Skin epidermis (tissue), 12 donors: ENCODE measurements at regions not wholly inside any gene's neighbourhood (a gene's known extent, or its start where the extent isn't known, plus 50 kb on each side); places are given as distances from the start of the nearest gene placed in this dataset.

Experiments used
- H3K27ac ChIP-seq, 21 experiments: fragments of 200-600 bp; sonication (generic) in 11 of 21; one replicate each; pipeline ENCODE4 v1.5.0; 2020; ENCODE audit warnings: mild to moderate bottlenecking in 3 of 21, inconsistent platforms in 2 of 21, moderate library complexity in 2 of 21
- H3K4me3 ChIP-seq, 7 experiments: fragments of 200-600 bp; sonication (generic) in 2 of 7; one replicate each; pipeline ENCODE4 v1.5.0; 2020; ENCODE audit warnings: inconsistent platforms in 2 of 7, mild to moderate bottlenecking in 2 of 7, moderate library complexity in 1 of 7

DNA sequence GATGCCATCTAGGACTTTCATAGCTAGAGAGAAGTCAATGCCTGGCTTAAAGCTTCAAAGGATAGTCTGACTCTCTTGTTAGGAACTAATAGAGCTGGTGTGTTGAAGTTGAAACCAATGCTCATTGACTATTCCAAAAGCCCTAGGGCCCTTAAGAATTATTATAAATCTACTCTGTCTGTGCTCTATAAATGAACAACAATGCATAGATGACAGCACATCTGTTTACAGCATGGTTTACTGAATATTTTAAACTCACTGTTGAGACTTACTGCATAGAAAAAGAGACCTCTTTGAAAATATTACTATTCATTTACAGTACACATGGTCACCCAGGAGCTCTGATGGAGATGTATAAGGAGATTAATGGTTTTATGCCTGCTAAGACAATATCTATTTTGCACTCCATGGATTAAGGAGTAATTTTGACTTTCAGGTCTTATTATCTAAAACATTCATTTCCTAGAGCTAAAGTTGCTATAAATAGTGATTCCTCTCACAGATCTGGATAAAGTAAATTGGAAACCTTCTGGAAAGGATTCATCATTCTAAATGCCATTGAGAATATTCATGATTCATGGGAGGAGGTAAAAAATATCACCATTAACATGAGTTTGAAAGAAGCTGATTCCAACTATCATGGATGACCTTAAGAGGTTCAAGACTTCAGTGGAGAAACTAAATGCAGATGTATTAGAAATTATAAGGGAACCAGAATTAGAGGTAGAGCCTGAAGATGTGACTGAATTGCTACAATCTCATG, 763.5 kb upstream of the MAP3K7 start:
- Histone ChIP-seq H3K27ac (no peak overlapping the region), H3K4me3 (no peak overlapping the region)

DNA sequence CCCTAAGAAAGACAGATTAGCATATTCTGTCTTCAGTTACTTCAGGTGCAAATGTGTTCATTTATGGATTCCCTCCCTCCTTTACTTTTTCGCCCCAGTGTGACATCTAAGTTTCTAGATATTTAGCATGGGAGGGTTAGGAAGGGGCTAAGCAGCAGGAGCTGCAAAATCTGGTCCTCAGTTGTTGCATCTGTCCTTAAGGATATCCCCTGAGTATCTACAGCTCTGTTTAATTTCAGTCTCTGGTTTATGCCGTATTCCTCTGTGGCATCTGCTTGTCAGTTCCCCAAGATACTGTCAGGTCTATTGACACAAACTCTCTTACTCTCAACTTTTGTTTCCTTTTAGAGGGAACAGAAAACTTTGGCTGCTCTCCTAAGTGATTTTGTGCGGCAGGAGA, 754.6 kb upstream of the MAP3K7 start:
- Histone ChIP-seq H3K27ac (no peak overlapping the region), H3K4me3 (no peak overlapping the region)

DNA sequence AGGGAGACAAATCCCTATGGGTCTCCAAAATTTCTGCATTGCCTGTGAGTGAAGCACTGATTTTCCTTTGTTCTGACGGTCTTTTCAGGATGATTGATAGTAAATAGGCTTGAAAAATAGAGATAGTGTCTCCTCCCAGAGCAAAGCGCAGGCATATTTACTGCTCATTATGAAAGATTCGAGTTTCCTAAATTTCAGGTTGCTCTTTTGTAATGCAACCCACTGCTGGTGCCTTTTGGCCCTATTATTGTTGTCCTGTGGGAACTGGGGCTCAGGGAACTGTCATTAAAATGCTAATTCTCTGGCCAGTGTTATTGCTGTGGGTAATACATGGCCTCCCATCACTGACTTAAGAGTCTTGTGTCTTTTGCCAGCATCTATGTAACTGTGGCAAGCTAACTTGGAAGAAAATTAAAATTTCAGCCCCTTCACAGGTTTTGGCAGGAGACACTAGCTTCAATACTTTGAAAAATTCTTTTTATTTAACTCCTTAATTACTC, 754.1 kb upstream of the MAP3K7 start:
- no peak overlapping the region for H3K27ac ChIP-seq
- no peak overlapping the region for H3K4me3 ChIP-seq

DNA sequence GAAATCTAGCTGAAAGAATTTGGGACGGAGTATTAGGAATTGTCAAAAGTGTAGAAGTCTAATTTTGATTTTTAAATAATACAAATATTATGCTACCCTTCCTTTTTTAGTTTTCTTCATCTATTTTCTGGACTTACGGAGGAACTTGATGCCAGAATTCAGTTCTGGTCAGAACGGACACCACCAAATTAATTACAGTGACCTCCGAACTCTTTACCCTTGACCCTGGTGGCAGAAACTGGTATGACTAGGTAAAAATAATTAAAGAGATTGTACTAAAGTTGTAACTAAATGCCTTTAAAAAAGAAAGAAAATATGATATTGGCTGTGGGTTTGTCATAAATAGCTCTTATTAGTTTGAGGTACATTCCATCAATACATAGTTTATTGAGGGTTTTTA, 751.1 kb upstream of the MAP3K7 start:
- H3K4me3 ChIP-seq = no peak overlapping the region
- no peak overlapping the region for H3K27ac ChIP-seq

DNA sequence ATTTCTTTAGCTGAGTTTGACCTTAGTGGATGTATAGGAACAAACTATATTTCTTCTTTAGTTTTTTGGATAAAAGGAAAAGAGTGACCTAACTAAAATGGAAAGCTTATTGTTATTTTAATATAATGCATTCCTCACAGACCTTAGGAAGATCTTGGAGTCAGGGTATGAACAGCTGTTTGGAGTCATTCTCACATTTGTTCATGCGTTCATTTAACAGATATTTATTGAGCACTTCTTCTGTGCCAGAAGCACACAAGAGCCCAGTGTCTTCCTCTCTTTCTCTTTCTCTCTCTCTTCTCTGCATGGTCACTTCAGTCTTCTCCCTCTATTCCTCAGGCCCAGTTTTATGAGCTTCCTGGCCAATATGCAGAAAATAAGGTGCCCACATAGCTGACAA, 744.0 kb upstream of the MAP3K7 start:
- Histone ChIP-seq H3K27ac (no peak overlapping the region), H3K4me3 (no peak overlapping the region)

DNA sequence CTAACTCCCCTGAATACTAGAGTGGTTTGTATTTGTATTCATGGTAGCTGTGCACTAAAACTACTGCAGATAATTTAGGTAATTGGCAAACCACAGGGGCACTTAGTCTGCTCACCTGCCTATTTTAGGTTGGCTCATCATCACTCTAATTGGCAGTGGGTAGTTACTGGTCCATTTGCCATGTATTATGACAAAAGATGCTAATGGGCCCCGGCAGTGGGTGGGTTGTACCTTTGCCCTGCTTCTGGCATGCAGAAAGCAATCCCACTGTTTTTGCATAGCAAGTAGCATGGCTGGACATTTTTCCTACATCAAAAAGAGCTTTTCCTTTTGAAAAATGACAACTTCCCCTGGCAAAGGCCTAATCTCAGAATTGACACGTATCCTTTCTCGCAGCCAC, 741.4 kb upstream of the MAP3K7 start:
- Histone ChIP-seq H3K27ac (no peak overlapping the region), H3K4me3 (no peak overlapping the region)

DNA sequence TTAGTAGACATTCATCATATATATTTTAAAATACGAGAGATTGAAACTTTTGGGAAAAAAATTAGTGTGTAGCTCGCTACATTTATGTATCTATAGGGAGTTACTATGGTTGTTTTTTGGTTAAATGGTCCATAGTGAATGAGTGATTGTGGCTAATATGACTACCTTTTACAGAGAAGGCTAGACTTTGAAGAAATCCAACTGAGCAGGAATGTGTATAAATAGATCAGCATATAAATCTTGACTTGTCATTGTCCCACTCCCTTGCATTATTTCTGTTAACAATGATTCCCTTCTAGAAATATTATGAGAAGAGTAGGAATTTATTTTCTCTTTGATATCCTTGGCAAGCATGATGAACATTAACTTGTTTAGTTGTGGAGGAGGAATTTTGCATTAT, 737.8 kb upstream of the MAP3K7 start:
- Histone ChIP-seq H3K27ac (no peak overlapping the region), H3K4me3 (no peak overlapping the region)

DNA sequence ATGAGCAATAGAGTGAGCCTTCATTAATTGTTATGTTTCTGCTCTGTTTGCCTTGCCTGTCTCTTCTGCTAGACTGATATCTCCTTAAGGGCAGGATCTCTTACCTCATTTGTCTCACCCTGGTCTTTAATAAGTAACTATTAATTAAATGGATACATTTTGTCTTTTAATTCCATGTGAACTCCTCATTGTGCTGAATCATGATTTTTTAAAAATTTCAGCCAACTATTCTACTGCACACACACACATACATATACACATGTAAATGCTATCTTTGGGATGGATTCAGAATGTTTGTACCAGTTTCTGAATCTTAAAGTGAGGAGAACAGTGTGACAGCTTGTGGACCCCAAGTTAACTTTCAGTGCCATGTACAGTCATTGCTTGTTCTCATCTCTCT, 731.1 kb upstream of the MAP3K7 start:
- Histone ChIP-seq H3K4me3 (no peak overlapping the region), H3K27ac (no peak overlapping the region)

DNA sequence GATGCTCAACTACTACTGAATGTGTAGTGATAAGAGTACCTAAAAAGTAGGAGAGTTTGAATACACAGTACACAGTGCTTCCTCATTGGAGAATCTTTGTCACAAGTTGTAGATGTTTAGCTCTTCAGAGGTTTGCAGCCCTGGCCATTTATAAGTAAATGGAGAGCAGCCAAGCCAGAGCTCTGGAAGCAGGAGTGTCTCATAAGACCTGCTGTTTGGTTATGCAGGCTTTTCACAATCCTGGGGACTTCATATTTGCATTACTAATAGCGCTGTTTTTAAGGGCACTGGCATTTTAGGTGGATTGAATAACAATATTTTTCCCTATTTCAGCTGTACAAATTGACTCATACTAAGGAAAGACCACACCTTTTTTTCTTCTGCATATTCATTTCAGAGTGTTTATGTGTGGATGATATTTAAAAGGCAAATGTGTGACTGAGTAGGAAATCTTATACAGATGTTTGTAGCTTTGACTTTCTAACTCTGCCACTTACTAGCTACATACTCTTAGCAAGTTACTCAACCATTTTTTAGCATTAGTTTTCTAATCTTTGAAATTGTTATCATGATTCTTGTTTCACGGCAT, 730.5 kb upstream of the MAP3K7 start:
- Histone ChIP-seq H3K27ac (no peak overlapping the region), H3K4me3 (no peak overlapping the region)

DNA sequence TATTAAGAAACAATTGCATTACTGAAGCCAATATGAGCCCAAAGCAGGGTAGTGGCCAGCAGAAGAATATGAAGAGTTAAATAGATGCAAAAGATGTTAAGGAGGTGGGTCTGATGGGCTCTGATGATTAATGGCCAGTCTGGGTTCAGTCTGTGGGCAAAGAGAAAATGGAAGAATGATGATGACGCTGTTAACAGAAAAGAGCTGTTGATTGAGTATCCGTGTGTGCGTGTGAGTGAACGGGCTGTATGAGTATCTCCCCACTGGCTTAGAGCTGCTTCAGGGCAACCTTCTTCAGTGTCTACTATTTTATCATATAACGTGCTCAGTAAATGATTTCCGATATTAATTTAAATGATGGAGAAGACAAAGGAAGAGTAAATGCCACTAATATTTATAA, 723.3 kb upstream of the MAP3K7 start:
- Histone ChIP-seq H3K4me3 (no peak overlapping the region), H3K27ac (no peak overlapping the region)

DNA sequence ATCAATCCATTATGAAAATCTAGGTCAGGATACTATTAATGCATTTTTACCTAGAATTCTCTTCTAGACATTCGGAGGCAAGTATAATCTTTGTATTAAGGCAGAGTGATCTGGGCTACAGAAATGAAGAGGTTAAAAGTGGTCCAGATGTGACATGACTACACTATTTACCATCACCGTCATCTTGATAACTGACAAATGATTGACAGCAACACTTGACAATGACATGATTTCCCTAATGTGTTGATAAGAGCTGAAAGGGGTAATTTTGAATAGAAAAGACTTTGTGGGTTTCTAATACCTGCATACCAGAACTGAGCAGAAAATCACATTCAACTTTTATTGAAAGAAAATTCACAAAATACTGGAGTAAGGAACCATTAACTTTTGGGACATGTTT, 718.9 kb upstream of the MAP3K7 start:
- Histone ChIP-seq H3K27ac (no peak overlapping the region), H3K4me3 (no peak overlapping the region)

DNA sequence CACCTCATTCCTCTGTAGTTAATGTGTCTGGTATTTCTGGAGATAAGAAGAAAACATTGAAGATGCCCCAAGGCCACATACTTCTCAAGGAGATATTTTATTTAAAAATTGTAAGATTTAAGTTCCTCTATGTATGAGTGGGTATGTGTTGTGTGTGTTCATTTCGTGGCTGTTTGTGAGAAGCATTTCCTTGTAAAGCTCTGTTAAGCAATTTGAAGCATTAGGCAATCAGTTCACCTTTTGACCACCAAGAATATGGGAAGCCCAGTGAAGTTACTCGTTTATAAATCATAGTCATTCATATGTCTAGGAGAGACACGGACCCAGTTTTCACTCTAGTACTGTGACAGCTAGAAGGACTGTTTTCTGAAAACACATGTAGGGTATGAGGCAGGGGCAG, 717.6 kb upstream of the MAP3K7 start:
- Histone ChIP-seq H3K27ac (no peak overlapping the region), H3K4me3 (no peak overlapping the region)

DNA sequence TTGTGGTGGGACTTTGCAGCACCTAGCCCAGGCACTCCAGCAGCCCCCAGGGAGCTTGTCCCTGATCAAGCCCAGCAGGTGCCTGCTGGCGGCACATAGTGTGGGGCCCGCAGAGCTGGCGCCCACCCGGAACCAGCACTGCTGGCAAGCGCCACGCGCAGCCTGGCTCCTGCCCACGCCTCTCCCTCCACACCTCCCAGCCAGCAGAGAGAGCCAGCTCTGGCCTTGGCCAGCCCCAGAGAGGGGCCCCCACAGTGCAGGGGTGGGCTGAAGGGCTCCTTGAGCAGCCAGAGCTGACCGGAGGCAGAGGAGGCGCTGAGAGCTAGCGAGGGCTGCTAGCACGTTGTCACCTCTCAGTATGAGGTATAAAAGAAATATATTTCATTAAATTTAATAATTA, 716.5 kb upstream of the MAP3K7 start:
- H3K27ac ChIP-seq = no peak overlapping the region
- H3K4me3 ChIP-seq = no peak overlapping the region

DNA sequence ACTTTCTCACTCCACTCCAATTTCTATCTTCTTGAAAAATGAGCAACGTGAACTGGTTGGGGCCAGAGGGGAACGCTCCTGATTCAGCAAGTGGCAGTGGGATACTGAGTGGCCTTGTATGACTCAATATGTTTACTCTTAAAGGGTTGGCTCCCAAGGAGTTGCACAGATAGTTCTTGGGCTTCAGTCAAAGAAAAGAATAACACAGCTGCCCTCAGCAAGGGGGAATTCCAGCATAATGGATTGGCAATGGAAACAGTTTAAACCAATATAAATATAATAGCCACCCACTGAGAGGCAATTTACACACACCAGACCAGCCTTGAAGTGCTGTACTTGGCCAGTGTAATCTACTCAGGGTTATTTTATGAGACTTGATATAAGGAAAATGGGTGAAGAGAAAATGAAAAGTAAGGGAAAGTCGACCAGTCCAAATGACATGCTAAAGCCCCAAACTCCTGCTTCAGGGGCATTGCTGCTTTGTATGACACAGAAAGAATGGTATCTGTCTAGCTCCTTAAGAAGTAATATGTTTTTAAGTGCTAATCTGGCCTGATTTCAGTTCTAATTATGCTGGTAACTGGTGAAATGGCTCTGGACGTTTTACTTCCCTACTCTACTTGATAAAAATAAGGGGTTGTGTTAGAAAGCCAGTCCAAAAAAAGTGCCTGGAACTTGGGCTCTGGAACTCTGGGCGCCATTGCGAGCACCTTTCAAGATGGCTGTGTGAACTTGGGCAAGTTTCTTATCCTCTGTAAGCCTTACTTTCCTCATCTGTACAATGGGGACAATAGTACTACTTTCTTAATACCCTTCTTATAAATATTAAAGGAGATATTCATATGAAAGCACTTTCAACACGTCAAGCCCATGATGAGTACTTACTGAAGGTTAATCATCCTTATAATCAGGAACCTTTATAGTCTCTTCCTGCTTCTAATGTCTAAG, 712.9 kb upstream of the MAP3K7 start:
- Histone ChIP-seq H3K27ac (no peak overlapping the region), H3K4me3 (no peak overlapping the region)

DNA sequence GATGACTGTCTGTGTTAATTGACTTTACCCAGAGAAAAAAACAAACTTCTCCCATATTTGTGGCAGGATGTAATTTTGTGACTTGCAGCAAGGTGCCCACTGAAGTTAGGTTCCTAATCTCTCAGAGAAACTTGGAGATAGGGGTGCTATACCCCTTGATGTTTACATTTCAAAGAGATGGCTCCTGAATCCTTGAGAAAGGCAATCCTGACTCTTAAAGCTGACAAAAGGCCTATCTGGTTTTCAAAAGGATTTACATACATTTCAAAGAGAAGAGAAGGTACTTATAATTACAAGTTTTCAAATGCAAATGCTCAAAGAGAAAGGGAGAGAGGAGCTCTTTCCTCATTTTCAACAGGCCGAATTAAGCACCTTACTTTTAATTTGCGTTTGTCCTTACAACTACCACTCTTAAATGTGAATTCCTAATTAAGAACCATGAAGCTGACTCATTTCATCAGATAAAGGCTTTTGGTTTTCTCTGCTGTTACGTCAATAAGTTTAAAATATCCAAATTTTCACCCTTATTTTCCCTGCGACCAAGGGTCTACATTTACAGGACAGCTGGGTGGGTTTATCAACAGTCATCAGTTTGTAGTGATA, 711.8 kb upstream of the MAP3K7 start:
- H3K27ac ChIP-seq = no peak overlapping the region

DNA sequence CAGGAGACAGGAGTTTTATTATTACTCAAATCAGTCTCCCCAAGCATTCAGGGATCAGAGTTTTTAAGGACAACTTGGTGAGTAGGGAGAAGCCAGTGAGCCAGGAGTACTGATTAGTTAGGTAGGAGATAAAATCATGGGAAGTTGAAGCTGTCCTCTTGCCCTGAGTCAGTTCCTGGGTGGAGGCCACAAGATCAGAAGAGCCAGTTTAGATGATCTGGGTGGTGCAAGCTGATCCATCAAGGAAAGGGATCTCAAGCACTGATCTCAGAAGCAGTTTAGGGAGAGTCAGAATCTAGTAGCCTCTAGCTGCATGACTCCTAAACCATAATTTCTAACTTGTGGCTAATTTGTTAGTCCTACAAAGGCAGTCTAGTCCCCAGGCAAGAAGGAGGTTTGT, 706.5 kb upstream of the MAP3K7 start:
- H3K4me3 ChIP-seq = no peak overlapping the region
- no peak overlapping the region for H3K27ac ChIP-seq

More for the DNA sequence above, 711.8 kb upstream of the MAP3K7 start:
- H3K4me3 ChIP-seq = no peak overlapping the region

DNA sequence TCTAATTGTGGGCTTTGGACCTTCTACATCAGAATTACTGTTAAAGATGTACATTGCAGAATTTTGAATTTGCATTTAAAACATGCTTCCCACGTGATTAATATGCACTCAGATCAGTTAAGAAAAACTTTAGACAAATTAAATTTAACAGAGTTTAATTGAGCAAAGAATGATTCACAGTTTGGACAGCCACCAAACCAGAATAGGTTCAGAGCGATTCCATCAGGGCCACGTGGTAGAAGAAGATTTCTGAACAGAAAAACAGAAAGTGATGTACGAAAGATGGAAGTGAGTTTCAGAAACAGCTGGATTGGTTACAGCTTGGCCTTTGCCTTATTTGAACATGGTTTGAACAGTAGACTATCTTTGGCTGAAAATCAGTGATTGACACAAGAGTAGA, 704.2 kb upstream of the MAP3K7 start:
- H3K4me3 ChIP-seq = no peak overlapping the region
- H3K27ac ChIP-seq = no peak overlapping the region

DNA sequence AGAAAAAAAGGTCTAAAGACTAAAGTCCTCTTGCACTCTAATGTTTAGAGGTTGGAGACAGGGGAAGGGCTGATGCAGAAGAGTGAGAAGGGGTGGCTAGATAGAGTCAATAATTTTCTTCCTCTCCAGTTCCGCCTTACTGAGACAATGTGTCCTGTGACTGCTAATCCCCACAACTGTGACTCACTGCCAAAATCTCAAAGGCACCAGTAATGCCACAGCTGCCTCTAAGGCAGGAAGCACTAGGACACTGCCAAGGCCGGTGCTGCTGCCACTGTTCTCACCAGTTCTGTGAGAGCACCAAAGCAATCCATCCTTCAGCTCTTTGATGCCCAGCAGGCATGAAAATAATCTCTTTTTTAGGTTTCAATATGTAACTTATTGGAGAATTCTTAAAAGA, 701.9 kb upstream of the MAP3K7 start:
- Histone ChIP-seq H3K27ac (no peak overlapping the region), H3K4me3 (no peak overlapping the region)

DNA sequence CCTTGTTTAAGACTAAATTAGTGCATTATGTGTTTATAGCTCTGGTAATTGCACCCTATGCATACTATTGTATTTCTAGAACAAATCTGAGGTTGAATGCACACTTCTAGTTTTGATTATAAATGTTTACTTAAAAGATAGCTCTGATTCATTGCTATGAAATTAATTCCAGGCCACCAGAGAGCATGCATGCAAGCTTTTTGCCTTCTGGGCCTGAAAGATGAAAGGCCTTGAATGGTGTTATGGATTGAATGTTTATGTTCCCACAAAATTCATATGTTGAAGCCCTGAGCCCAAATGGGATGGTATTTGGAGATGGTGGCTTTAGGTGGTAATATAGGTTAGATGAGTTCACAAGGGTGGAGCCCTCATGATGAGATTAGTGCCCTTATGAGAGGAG, 695.0 kb upstream of the MAP3K7 start:
- H3K4me3 ChIP-seq = no peak overlapping the region
- H3K27ac ChIP-seq = no peak overlapping the region

DNA sequence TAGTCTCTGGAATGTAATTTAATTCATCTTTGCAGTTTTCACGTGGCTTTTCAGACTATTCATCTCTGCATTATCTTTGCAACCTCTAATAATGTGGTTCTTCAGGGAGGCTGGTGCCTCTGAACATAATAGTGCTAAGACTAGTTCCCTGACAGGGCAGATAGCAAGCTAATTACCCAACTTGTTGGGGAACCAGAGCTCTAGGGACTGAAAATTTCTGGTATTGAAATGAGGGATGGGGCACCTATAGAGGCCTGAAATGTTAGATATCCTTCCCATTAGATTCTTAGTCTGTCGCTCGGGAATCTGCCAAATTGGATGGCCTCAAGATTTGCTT, 693.6 kb upstream of the MAP3K7 start:
- H3K27ac ChIP-seq = no peak overlapping the region
- H3K4me3 ChIP-seq = no peak overlapping the region
